H9 (cell line): ENCODE measurements at regions not wholly inside any gene's neighbourhood (a gene's known extent, or its start where the extent isn't known, plus 50 kb on each side); places are given as distances from the start of the nearest gene placed in this dataset.

ENCODE experiments used
- DNase-seq: peaks from one replicate; pipeline ENCODE4 v3.0.0-alpha.2; 2017
- H2AFZ ChIP-seq: one replicate; pipeline ENCODE4 v1.6.1; 2013; ENCODE audit warnings: mild to moderate bottlenecking, low read length, control low read depth, moderate library complexity
- H2AK5ac ChIP-seq: 2 replicates; pipeline ENCODE4 v1.6.1; 2013; ENCODE audit warnings: low read length, control low read depth, mixed read lengths; ENCODE audit not compliant: insufficient read length
- H2BK120ac ChIP-seq: one replicate; pipeline ENCODE4 v1.6.1; 2013; ENCODE audit warnings: low read depth, mild to moderate bottlenecking, low read length, control low read depth, inconsistent platforms; ENCODE audit not compliant: poor library complexity, severe bottlenecking
- H2BK12ac ChIP-seq: 2 replicates; pipeline ENCODE4 v1.6.1; 2013; ENCODE audit warnings: low read length, control low read depth, mixed read lengths, low read depth; ENCODE audit not compliant: insufficient read length
- H2BK15ac ChIP-seq: 2 replicates; pipeline ENCODE4 v1.6.1; 2013; ENCODE audit warnings: low read depth, low read length, control low read depth
- H2BK20ac ChIP-seq: one replicate; pipeline ENCODE4 v1.6.1; 2013; ENCODE audit warnings: low read depth, mild to moderate bottlenecking, low read length, control low read depth, inconsistent platforms; ENCODE audit not compliant: poor library complexity, severe bottlenecking
- H2BK5ac ChIP-seq: 2 replicates; pipeline ENCODE4 v1.6.1; 2013; ENCODE audit warnings: low read length, control low read depth, mixed read lengths; ENCODE audit not compliant: insufficient read length
- H3K14ac ChIP-seq: 2 replicates; pipeline ENCODE4 v1.6.1; 2013; ENCODE audit warnings: low read length, control low read depth; ENCODE audit not compliant: insufficient read depth
- H3K18ac ChIP-seq: 2 replicates; pipeline ENCODE4 v1.6.1; 2013; ENCODE audit warnings: low read depth, mild to moderate bottlenecking, mixed read lengths, low read length, control low read depth; ENCODE audit not compliant: insufficient read length
- H3K23ac ChIP-seq: 2 replicates; pipeline ENCODE4 v1.6.1; 2013; ENCODE audit warnings: low read length, control low read depth, mixed read lengths, low read depth; ENCODE audit not compliant: insufficient read length
- H3K23me2 ChIP-seq: 2 replicates; pipeline ENCODE4 v1.6.1; 2013; ENCODE audit warnings: low read depth, mild to moderate bottlenecking, mixed read lengths, low read length, control low read depth; ENCODE audit not compliant: insufficient read length, poor library complexity, severe bottlenecking
- H3K27ac ChIP-seq: 2 replicates; pipeline ENCODE4 v1.5.1; 2013; ENCODE audit warnings: low read length, control low read depth, mixed read lengths, low read depth; ENCODE audit not compliant: insufficient read length
- H3K27me3 ChIP-seq: 2 replicates; pipeline ENCODE4 v1.6.1; 2013; ENCODE audit warnings: low read length, control low read depth, inconsistent platforms; ENCODE audit not compliant: insufficient read depth
- H3K4ac ChIP-seq: 2 replicates; pipeline ENCODE4 v1.6.1; 2013; ENCODE audit warnings: low read depth, mild to moderate bottlenecking, control low read depth, inconsistent platforms, low read length, moderate library complexity
- H3K4me1 ChIP-seq: 2 replicates; pipeline ENCODE4 v1.6.1; 2013; ENCODE audit warnings: low read length, control low read depth, inconsistent platforms; ENCODE audit not compliant: insufficient read depth
- H3K4me2 ChIP-seq: 2 replicates; pipeline ENCODE4 v1.6.1; 2013; ENCODE audit warnings: low read length, control low read depth, mixed read lengths; ENCODE audit not compliant: insufficient read length, insufficient read depth
- H3K56ac ChIP-seq: 2 replicates; pipeline ENCODE4 v1.6.1; 2013; ENCODE audit warnings: low read depth, mild to moderate bottlenecking, mixed read lengths, low read length, control low read depth; ENCODE audit not compliant: insufficient read length
- H3K79me1 ChIP-seq: 2 replicates; pipeline ENCODE4 v1.6.1; 2013; ENCODE audit warnings: low read depth, mild to moderate bottlenecking, moderate library complexity, low read length, control low read depth, inconsistent platforms; ENCODE audit not compliant: insufficient read depth, poor library complexity, severe bottlenecking
- H3K79me2 ChIP-seq: 2 replicates; pipeline ENCODE4 v1.6.1; 2013; ENCODE audit warnings: low read length, control low read depth, inconsistent platforms; ENCODE audit not compliant: insufficient read depth
- H3K9ac ChIP-seq: 2 replicates; pipeline ENCODE4 v1.6.1; 2013; ENCODE audit warnings: low read length, control low read depth, mixed read lengths; ENCODE audit not compliant: insufficient read length; ENCODE audit errors: extremely low read depth
- H3K9me3 ChIP-seq: one replicate; pipeline ENCODE4 v1.6.1; 2013; ENCODE audit warnings: low read depth, low read length, inconsistent platforms; ENCODE audit not compliant: control insufficient read depth
- H3T11ph ChIP-seq: one replicate; pipeline ENCODE4 v1.6.1; 2013; ENCODE audit warnings: mild to moderate bottlenecking, low read length, control low read depth, inconsistent platforms
- H4K20me1 ChIP-seq: one replicate; pipeline ENCODE4 v1.6.1; 2013; ENCODE audit not compliant: control insufficient read depth, insufficient read length, insufficient read depth
- H4K5ac ChIP-seq: 2 replicates; pipeline ENCODE4 v1.6.1; 2013; ENCODE audit warnings: low read depth, mild to moderate bottlenecking, mixed read lengths, low read length, control low read depth; ENCODE audit not compliant: insufficient read length
- H4K8ac ChIP-seq: replicated peaks from 2 replicates; pipeline ENCODE4 v1.6.1; 2013; ENCODE audit warnings: low read length, control low read depth, mixed read lengths, low read depth; ENCODE audit not compliant: insufficient read length
- H4K91ac ChIP-seq: 2 replicates; pipeline ENCODE4 v1.6.1; 2013; ENCODE audit warnings: low read depth, mild to moderate bottlenecking, moderate library complexity, mixed read lengths, low read length, control low read depth; ENCODE audit not compliant: insufficient read length
- H3K27ac Mint-ChIP-seq, 3 experiments: 2 replicates in 2 of 3; 3 replicates in 1 of 3; pipeline ENCODE4 v1.8.0; 2020 to 2021; ENCODE audit warnings: mixed read lengths in 3 of 3, mild to moderate bottlenecking in 1 of 3, moderate library complexity in 1 of 3
- H3K27me3 Mint-ChIP-seq: 2 replicates; pipeline ENCODE4 v1.8.0; 2021; ENCODE audit warnings: low read depth, mild to moderate bottlenecking, moderate library complexity, mixed read lengths
- H3K36me3 Mint-ChIP-seq, 3 experiments: 2 replicates in 2 of 3; 3 replicates in 1 of 3; pipeline ENCODE4 v1.8.0; 2020 to 2021; ENCODE audit warnings: low read depth in 3 of 3, mixed read lengths in 3 of 3; ENCODE audit not compliant: insufficient read depth in 1 of 3
- H3K4me1 Mint-ChIP-seq, 2 experiments: 2 replicates each; pipeline ENCODE4 v1.8.0; 2020; ENCODE audit warnings: mixed read lengths in 2 of 2
- H3K4me3 Mint-ChIP-seq, 2 experiments: 2 replicates in 1 of 2; 3 replicates in 1 of 2; pipeline ENCODE4 v1.8.0; 2020 to 2021; ENCODE audit warnings: mild to moderate bottlenecking in 2 of 2, mixed read lengths in 2 of 2, moderate library complexity in 1 of 2
- H3K9me3 Mint-ChIP-seq, 2 experiments: 2 replicates in 1 of 2; 3 replicates in 1 of 2; pipeline ENCODE4 v1.8.0; 2020; ENCODE audit warnings: mild to moderate bottlenecking in 2 of 2, mixed read lengths in 2 of 2, moderate library complexity in 1 of 2
- WGBS: extraction: QIAGEN DNeasy Blood & Tissue Kit; methylation state at CpG from one replicate; pipeline ENCODE4 v1.1.7; 2013; ENCODE audit warnings: missing lambda C conversion rate, low lambda C conversion rate, mixed read lengths; ENCODE audit not compliant: insufficient read length; ENCODE audit errors: extremely low coverage; 5-methylcytosine and 5-hydroxymethylcytosine counted together
- TF ChIP-seq, protein P1 (sequence below): fragments of 200-600 bp; sonication (generic); conservative IDR thresholded peaks from 3 replicates; pipeline ENCODE4 v1.8.0; 2021; ENCODE audit warnings: antibody characterized with exemption, mild to moderate bottlenecking

DNA sequence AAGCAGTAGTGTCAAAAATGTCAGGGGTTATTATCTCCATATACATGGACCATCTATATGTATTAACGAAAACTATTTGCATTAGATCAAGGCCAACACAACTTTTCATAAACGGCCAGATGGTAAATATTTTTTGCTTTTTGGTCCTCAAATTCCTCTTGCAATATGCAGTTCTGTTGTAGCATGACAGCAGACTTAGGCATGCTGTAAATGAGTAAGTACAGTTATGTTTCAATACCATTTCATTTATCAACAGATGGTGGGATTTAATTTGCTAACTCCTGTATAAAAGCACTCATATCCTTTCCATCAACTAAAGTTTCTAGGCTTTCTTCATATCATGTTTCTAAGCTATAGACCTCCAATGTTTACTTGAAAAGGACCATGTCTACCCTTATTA lies 208.1 kb downstream of the ANKRD50 start:
- no peak overlapping the region for H2BK20ac ChIP-seq
- TF ChIP-seq, protein P1, sequence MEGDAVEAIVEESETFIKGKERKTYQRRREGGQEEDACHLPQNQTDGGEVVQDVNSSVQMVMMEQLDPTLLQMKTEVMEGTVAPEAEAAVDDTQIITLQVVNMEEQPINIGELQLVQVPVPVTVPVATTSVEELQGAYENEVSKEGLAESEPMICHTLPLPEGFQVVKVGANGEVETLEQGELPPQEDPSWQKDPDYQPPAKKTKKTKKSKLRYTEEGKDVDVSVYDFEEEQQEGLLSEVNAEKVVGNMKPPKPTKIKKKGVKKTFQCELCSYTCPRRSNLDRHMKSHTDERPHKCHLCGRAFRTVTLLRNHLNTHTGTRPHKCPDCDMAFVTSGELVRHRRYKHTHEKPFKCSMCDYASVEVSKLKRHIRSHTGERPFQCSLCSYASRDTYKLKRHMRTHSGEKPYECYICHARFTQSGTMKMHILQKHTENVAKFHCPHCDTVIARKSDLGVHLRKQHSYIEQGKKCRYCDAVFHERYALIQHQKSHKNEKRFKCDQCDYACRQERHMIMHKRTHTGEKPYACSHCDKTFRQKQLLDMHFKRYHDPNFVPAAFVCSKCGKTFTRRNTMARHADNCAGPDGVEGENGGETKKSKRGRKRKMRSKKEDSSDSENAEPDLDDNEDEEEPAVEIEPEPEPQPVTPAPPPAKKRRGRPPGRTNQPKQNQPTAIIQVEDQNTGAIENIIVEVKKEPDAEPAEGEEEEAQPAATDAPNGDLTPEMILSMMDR: no peak
- H3K23ac ChIP-seq: no peak overlapping the region
- H3K4me3 Mint-ChIP-seq: no peak overlapping the region
- H3K27ac ChIP-seq: no peak overlapping the region
- no peak overlapping the region for H2BK15ac ChIP-seq
- no peak overlapping the region for H2AK5ac ChIP-seq
- H3T11ph ChIP-seq: no peak overlapping the region
- H3K4me1 Mint-ChIP-seq: peaks cover 0 to 1% of the 10 kb centered on the region in 2 experiments; a peak in 2 of 4 replicates
- H3K79me1 ChIP-seq: no peaks in the 10 kb centered on the region
- H3K79me2 ChIP-seq: no peaks in the 10 kb centered on the region
- H3K27me3 Mint-ChIP-seq: no peaks in the 10 kb centered on the region
- no peak overlapping the region for H2AFZ ChIP-seq
- H3K56ac ChIP-seq: no peak overlapping the region
- H4K20me1 ChIP-seq: no peaks in the 10 kb centered on the region
- no peak for DNase-seq
- no peak overlapping the region for H3K18ac ChIP-seq
- no peaks in the 10 kb centered on the region; the same call in 1 of the 2 replicates for H3K4me1 ChIP-seq
- no peak overlapping the region for H4K91ac ChIP-seq
- WGBS: no CpG with 5 or more reads among the region's 2 CpGs
- no peak overlapping the region for H3K4me2 ChIP-seq
- no peaks in the 10 kb centered on the region for H3K9me3 Mint-ChIP-seq
- no peak overlapping the region for H2BK5ac ChIP-seq
- H3K27me3 ChIP-seq: no peaks in the 10 kb centered on the region
- no peaks in the 10 kb centered on the region for H3K9me3 ChIP-seq
- no peak overlapping the region for H2BK120ac ChIP-seq
- 0 out of 7 replicates have a peak overlapping the region, but pooled peaks of 1 of the 3 experiments have one; percentile 37 for H3K27ac Mint-ChIP-seq
- no peak overlapping the region for H3K14ac ChIP-seq
- no peak overlapping the region for H2BK12ac ChIP-seq
- no peak overlapping the region for H4K8ac ChIP-seq
- H3K23me2 ChIP-seq: no peaks in the 10 kb centered on the region
- no peak overlapping the region for H3K9ac ChIP-seq
- H4K5ac ChIP-seq: no peak overlapping the region
- no peak overlapping the region for H3K4ac ChIP-seq
- H3K36me3 Mint-ChIP-seq: no peaks in the 10 kb centered on the region
